Stomach (tissue), 4 donors: ENCODE measurements at regions not wholly inside any gene's neighbourhood (a gene's known extent, or its start where the extent isn't known, plus 50 kb on each side); places are given as distances from the start of the nearest gene placed in this dataset.

ENCODE experiments used
- CTCF ChIP-seq, 7 experiments: fragments of 450-650 bp in 4 of 7; fragments of 200-600 bp in 3 of 7; sonication (generic) in 3 of 7; IDR thresholded peaks; one replicate each; pipeline ENCODE4 v1.5.1; 2016 to 2019; ENCODE audit warnings: antibody characterized with exemption in 7 of 7, control low read depth in 2 of 7, mild to moderate bottlenecking in 1 of 7
- POLR2A ChIP-seq, 4 donors: fragments of 450-650 bp; IDR thresholded peaks; one replicate each; pipeline ENCODE4 v1.6.1; 2016; ENCODE audit warnings: antibody characterized with exemption in 4 of 4, control low read depth in 2 of 4, mild to moderate bottlenecking in 1 of 4, moderate library complexity in 1 of 4

DNA sequence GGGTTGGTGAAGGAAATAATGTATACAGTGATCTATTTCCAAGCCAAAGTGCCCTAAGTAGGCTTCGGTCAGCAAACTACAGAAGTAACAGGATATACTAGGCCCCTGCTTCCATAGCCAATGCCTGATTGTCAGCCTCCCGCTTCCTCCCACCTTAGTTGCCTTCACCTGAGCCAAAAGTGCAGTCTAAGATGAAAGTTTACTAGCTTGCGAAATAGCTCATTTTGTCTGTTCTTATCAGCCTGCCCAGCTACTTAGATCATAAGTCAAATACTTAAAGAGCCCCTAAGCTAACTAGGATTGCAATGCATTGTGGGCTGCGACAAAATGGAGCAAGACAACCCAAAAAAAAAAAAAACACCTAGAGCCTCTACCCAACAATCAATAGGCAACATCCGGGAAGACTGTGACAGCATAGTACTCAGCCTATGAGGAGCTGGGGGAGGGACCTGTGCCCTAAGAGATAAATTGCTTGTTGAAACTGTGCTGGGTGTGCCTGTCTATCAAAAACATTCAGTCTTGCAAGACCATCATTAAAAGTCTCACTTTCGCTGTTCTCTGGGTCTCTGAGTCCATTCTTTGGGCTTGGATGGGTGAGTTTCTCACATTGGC is 454.7 kb upstream of the TSHZ3 start:
- no peak for TF ChIP-seq CTCF (IDR thresholded peaks at IDR 0.05)
- no peak for TF ChIP-seq POLR2A (IDR thresholded peaks at IDR 0.05)
